Fibroblast of lung (primary cell): ENCODE measurements at regions not wholly inside any gene's neighbourhood (a gene's known extent, or its start where the extent isn't known, plus 50 kb on each side); places are given as distances from the start of the nearest gene placed in this dataset.

Experiments
- CTCF ChIP-seq, 2 donors: IDR thresholded peaks in 1 of 2; conservative IDR thresholded peaks in 1 of 2; 1 replicate in 1 of 2; 2 replicates in 1 of 2; pipeline ENCODE4 v1.5.1; 2011 to 2012; ENCODE audit warnings: low read length in 2 of 2, control low read depth in 1 of 2, inconsistent platforms in 1 of 2, low read depth in 1 of 2, mild to moderate bottlenecking in 1 of 2
- EZH2 ChIP-seq: IDR thresholded peaks from 2 replicates; pipeline ENCODE4 v1.5.1; 2012; ENCODE audit warnings: low read length, control low read depth, mild to moderate bottlenecking; ENCODE audit errors: missing control alignments

- TF ChIP-seq CTCF (conservative IDR thresholded peaks at IDR 0.05 in 1 of 2, IDR thresholded peaks at IDR 0.05 in 1 of 2; ENCODE audit: low read depth in 1 of 2, low read length in 2 of 2) (no peak), EZH2 (no peak)
Observed at GRCh38 chr10:130926442-130926841, 385.1 kb downstream of the TCERG1L start.
